AG04450 (cell line): ENCODE measurements at regions not wholly inside any gene's neighbourhood (a gene's known extent, or its start where the extent isn't known, plus 50 kb on each side); places are given as distances from the start of the nearest gene placed in this dataset.
"Not testable (repeated sequence)": the region's sequence is repeated elsewhere in the genome, so short reads cannot be mapped to it uniquely, and the experiment has no call there.

Experiments
- CTCF ChIA-PET: fragments of 300-600, 350-600 bp; formaldehyde crosslinking; extraction: SDS; loops from one replicate; lab custom pipeline; 2022; ENCODE audit warnings: antibody characterized with exemption, inconsistent platforms; lab: Charles Lee
- POLR2A ChIA-PET: fragments of 350-600 bp; formaldehyde crosslinking; extraction: SDS; loops from one replicate; lab custom pipeline; 2021; ENCODE audit warnings: antibody characterized with exemption, inconsistent platforms; lab: Yijun Ruan, JAX
- DNase-seq: peaks from one replicate; pipeline ENCODE4 v3.0.0-alpha.2; 2011; ENCODE audit warnings: low read depth, low spot score
- H3K27ac ChIP-seq: one replicate; pipeline ENCODE4 v1.5.1; 2012; ENCODE audit warnings: low read depth, low read length, control low read depth
- H3K27me3 ChIP-seq: one replicate; pipeline ENCODE4 v1.6.0; 2012; ENCODE audit warnings: low read length; ENCODE audit not compliant: control insufficient read depth, insufficient read depth
- H3K4me3 ChIP-seq: 2 replicates; pipeline ENCODE4 v1.5.1; 2011; ENCODE audit warnings: mild to moderate bottlenecking, low read depth, low read length, control low read depth
- H3K9me3 ChIP-seq: 2 replicates; pipeline ENCODE4 v1.5.1; 2012; ENCODE audit warnings: low read length; ENCODE audit not compliant: control insufficient read depth, insufficient read depth
- TF ChIP-seq, protein P1 (sequence below): IDR thresholded peaks from 2 replicates; pipeline ENCODE4 v1.5.1; 2011; ENCODE audit warnings: low read depth, low read length, control low read depth, inconsistent platforms

DNA sequence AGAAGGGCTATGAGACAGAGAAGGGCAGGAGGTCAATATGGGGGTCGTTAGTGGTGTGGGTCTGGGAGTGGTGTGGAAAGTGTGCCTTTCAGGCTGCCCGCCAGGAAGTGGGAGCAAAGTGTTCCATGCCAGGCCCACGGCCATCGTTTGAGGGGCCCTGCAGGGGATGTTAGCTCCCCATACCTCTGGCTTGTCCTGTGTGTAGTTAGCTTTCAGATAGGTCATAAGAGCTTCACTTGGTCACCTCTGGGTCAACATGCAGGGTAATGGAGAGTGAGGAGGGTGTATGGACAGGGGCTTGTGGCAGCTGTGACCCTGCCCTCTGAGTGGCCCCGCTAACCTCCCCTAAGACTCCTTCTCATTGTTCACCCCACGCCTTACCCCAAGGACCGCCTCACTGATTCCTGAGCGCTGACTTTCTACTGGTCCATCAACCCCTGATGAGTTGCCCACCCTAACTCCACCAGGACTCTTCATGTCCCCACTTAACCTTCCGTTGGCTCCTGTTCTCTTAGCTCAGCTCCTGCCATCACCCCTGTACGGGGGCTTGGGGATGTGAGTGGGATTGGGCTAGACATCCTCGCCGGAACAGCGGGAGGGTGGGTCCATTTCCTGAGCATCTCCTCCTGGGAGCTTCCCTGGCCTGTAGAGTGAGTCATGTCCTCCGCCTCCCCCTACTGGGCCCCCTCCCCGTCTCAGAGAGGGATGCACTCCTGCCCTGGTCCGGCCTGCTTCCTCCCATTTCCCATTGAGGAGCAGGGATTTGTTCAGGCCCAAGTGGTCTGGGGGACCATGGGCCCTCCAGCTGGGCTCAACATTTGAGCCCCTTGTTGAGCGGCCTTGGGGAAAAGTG lies 125.7 kb downstream of the FGF18 start:
- ChIA-PET CTCF (no interaction called here), POLR2A (no interaction called here)
- TF ChIP-seq, protein P1, sequence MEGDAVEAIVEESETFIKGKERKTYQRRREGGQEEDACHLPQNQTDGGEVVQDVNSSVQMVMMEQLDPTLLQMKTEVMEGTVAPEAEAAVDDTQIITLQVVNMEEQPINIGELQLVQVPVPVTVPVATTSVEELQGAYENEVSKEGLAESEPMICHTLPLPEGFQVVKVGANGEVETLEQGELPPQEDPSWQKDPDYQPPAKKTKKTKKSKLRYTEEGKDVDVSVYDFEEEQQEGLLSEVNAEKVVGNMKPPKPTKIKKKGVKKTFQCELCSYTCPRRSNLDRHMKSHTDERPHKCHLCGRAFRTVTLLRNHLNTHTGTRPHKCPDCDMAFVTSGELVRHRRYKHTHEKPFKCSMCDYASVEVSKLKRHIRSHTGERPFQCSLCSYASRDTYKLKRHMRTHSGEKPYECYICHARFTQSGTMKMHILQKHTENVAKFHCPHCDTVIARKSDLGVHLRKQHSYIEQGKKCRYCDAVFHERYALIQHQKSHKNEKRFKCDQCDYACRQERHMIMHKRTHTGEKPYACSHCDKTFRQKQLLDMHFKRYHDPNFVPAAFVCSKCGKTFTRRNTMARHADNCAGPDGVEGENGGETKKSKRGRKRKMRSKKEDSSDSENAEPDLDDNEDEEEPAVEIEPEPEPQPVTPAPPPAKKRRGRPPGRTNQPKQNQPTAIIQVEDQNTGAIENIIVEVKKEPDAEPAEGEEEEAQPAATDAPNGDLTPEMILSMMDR = no peak
- Histone ChIP-seq H3K27me3 (peaks cover under 1% of the 10 kb centered on the region), H3K4me3 (no peak overlapping the region), H3K27ac (no peak overlapping the region), H3K9me3 (peaks cover 3% of the 10 kb centered on the region; the same call in 1 of the 2 replicates)
- no peak for DNase-seq

DNA sequence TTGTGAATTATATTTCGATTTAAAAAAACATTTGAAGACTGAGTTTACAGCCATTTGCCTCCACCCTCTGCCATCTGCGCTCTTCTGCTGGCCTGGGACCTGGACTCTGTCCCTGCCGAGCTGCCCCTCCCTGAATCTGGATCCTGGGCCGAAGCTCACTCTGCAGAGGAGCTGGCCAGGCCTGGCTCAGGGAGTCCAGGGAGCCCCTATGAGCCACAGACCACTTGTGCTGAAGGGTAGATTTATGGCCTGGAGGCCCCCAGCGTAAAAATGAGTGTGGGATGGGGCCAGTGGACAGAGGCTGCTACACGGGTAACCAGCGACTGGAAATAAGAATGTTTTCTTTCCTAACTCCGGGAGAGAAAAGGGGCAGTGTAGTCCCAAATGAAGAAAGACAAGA lies 129.8 kb downstream of the FGF18 start:
- TF ChIP-seq, protein P1 = no peak
- POLR2A ChIA-PET = no interaction called here

DNA sequence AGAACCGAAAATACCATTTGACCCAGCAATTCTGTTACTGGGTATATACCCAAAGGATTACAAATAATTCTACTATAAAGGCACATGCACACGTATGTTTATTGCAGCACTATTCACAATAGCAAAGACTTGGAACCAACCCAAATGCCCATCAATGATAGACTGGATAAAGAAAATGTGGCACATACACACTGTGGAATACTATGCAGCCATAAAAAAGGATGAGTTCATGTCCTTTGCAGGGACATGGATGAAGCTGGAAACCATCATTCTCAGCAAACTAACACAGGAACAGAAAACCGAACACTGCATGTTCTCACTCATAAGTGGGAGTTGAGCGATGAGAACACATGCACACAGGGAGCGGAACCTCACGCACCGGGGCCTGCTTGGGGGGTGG lies 134.4 kb downstream of the FGF18 start:
- H3K27ac ChIP-seq, DNase-seq, H3K9me3 ChIP-seq, CTCF ChIA-PET, H3K4me3 ChIP-seq, POLR2A ChIA-PET: not testable (repeated sequence)
- H3K27me3 ChIP-seq = peaks cover 14% of the 10 kb centered on the region

More for the DNA sequence above, 129.8 kb downstream of the FGF18 start:
- CTCF ChIA-PET = interaction anchor here (0.6 kb wide), 1 partner anchor 357 kb away, joined by 3 read pairs; no protein-coding TSS in a partner anchor
- Histone ChIP-seq H3K27me3 (peaks cover 4% of the 10 kb centered on the region), H3K27ac (no peak overlapping the region), H3K9me3 (no peaks in the 10 kb centered on the region; the same call in 1 of the 2 replicates), H3K4me3 (no peak overlapping the region)
- no peak for DNase-seq

DNA sequence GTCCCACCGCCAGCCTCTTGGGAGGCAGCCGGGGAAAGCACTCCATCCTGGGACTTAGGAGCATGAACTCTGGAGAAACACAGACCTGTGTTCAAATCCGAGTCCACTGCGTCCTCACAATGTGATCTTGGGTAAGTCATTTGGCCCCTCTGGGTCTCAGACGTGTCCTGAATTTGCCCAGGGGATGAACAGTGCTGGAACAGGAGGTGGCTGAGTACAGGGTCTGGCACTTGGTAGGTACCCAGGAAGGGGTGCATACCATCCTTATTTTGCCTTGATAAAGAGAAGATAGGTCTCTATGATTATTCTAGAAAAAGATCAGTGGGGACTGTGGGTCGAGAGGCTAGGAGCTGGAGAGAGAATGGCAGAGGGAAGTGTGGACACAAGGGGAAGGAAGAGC lies 135.7 kb downstream of the FGF18 start:
- TF ChIP-seq, protein P1 = no peak
- H3K27me3 ChIP-seq = peaks cover 16% of the 10 kb centered on the region
- no peak for DNase-seq
- H3K27ac ChIP-seq = no peak overlapping the region
- POLR2A ChIA-PET = no interaction called here
- H3K4me3 ChIP-seq = no peak overlapping the region
- no peaks in the 10 kb centered on the region for H3K9me3 ChIP-seq
- CTCF ChIA-PET = no interaction called here

- ChIA-PET POLR2A (no interaction called here), CTCF (no interaction called here)
- DNase-seq = no peak
- peaks cover 3% of the 10 kb centered on the region for H3K27me3 ChIP-seq
- no peak overlapping the region for H3K27ac ChIP-seq
- H3K9me3 ChIP-seq = no peaks in the 10 kb centered on the region; the same call in none of the 2 replicates
- TF ChIP-seq, protein P1 = 0 out of 2 replicates have a peak, but pooled peaks have one; percentile 4
- no peak overlapping the region for H3K4me3 ChIP-seq
Observed at GRCh38 chr5:171562822-171563221, 143.4 kb downstream of the FGF18 start.
